ENCODE measurements at regions not wholly inside any gene's neighbourhood (a gene's known extent, or its start where the extent isn't known, plus 50 kb on each side); places are given as distances from the start of the nearest gene placed in this dataset.

DNA sequence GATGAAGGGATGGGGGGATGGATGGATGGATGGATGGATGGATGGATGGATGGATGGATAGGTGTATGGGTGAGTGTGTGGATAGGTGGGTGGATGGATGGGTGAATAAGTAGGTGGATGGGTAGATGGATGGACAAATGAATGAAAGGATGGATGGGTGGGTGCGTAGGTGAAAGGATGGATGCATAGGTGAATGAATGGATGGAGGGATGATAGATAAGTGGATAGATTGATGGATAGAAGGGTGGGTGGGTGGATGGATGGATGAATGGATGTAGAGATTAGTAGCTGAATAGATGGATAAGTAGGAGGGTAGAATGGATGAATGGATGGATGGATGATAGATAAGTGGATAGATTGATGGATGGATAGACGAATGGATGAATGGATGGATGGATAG is 152.7 kb downstream of the MN1 start:
- H3K79me1 ChIP-seq (ENCODE audit: low read depth, low read length), result no peaks in the 10 kb centered on the region
- no peak overlapping the region for H2BK20ac ChIP-seq (ENCODE audit: low read length)
- H3K18ac ChIP-seq (ENCODE audit: extremely low read depth, low read length), result no peak overlapping the region
- FAIRE-seq, result no peak
- H3K36me3 ChIP-seq (ENCODE audit: control insufficient read depth in 2 of 4, insufficient read depth in 4 of 4, low read length in 3 of 4), result no peaks in the 10 kb centered on the region
- no peak overlapping the region for H3K56ac ChIP-seq (replicated peaks; ENCODE audit: insufficient read length, low read depth, low read length)
- H3K27me3 ChIP-seq (replicated peaks in 1 of 4; ENCODE audit: control insufficient read depth in 3 of 4, extremely low read depth in 1 of 4, insufficient read depth in 3 of 4, low read length in 3 of 4), result peaks cover 0 to 5% (median 0%) of the 10 kb centered on the region in 4 experiments; a peak in 1 of 7 replicates
- TF ChIP-seq RAD21 (IDR thresholded peaks at IDR 0.05 in 1 of 2, conservative IDR thresholded peaks at IDR 0.05 in 1 of 2; ENCODE audit: low read depth in 2 of 2, low read length in 2 of 2) (no peak), TBP (IDR thresholded peaks at IDR 0.05; ENCODE audit: low read depth, low read length) (no peak), PHF8 (conservative IDR thresholded peaks at IDR 0.05; ENCODE audit: low read depth, low read length) (no peak), SIN3A (conservative IDR thresholded peaks at IDR 0.05 in 1 of 2, IDR thresholded peaks at IDR 0.05 in 1 of 2; ENCODE audit: low read depth in 1 of 2, low read length in 2 of 2) (no peak), SIRT6 (IDR thresholded peaks at IDR 0.05; ENCODE audit: low read length) (no peak), BACH1 (IDR thresholded peaks at IDR 0.05; ENCODE audit: low read length) (no peak), SP2 (IDR thresholded peaks at IDR 0.05; ENCODE audit: low read length) (no peak), POLR2AphosphoS5 (IDR thresholded peaks at IDR 0.05; ENCODE audit: low read depth, low read length) (no peak), NANOG (IDR thresholded peaks at IDR 0.05; ENCODE audit: insufficient read depth, low read depth, low read length, poor library complexity, severe bottlenecking) (no peak), JUND (IDR thresholded peaks at IDR 0.05; ENCODE audit: low read length) (no peak), KDM5A (IDR thresholded peaks at IDR 0.05; ENCODE audit: low read length) (no peak), GTF2F1 (IDR thresholded peaks at IDR 0.05; ENCODE audit: borderline replicate concordance, low read depth, low read length) (no peak), RBBP5 (IDR thresholded peaks at IDR 0.05; ENCODE audit: borderline replicate concordance, low read depth, low read length) (no peak)
- H3K79me2 ChIP-seq (ENCODE audit: control insufficient read depth in 1 of 2, insufficient read depth in 2 of 2, low read length in 2 of 2), result no peaks in the 10 kb centered on the region
- no peak overlapping the region for H2BK5ac ChIP-seq (ENCODE audit: low read depth, low read length)
- no peak overlapping the region for H3K9ac ChIP-seq (replicated peaks in 1 of 4; ENCODE audit: extremely low read depth in 1 of 4, low read depth in 3 of 4, low read length in 3 of 4)
- no peak overlapping the region for H4K5ac ChIP-seq (ENCODE audit: insufficient read length, low read depth, low read length)
- H3K23me2 ChIP-seq (ENCODE audit: low read depth, low read length), result peaks cover 7% of the 10 kb centered on the region; the same call in 1 of the 2 replicates
- H2BK15ac ChIP-seq (ENCODE audit: low read length), result no peak overlapping the region
- H2AFZ ChIP-seq (ENCODE audit: low read length), result no peak overlapping the region
- no peak overlapping the region for H3K4me2 ChIP-seq (ENCODE audit: insufficient read depth in 1 of 2, low read depth in 2 of 2, low read length in 2 of 2)
- no peak overlapping the region for H4K91ac ChIP-seq (replicated peaks; ENCODE audit: insufficient read length, low read length)
- WGBS, 2 experiments (ENCODE audit: extremely low coverage in 1 of 2, insufficient coverage in 1 of 2, insufficient read length in 1 of 2, insufficient replicate concordance in 2 of 2, low coverage in 1 of 2, low lambda C conversion rate in 2 of 2, missing lambda C conversion rate in 1 of 2), result 92 to 100% methylated on average over 1 to 2 of the region's 2 CpGs
- H4K20me1 ChIP-seq (replicated peaks in 1 of 2; ENCODE audit: control insufficient read depth in 1 of 2, insufficient read depth in 2 of 2, low read length in 2 of 2), result no peaks in the 10 kb centered on the region
- no peak overlapping the region for H2BK12ac ChIP-seq (ENCODE audit: low read depth, low read length)
- H2BK120ac ChIP-seq (replicated peaks; ENCODE audit: low read depth, low read length), result no peak overlapping the region
- no peak overlapping the region for H3K14ac ChIP-seq (ENCODE audit: insufficient read length)
- H2AK5ac ChIP-seq (ENCODE audit: low read depth, low read length), result no peak overlapping the region
- H3K4me1 ChIP-seq (replicated peaks in 1 of 4; ENCODE audit: control insufficient read depth in 3 of 4, insufficient read depth in 4 of 4, low read length in 3 of 4), result no peaks in the 10 kb centered on the region; a peak in 1 of 7 replicates
- H3K23ac ChIP-seq (ENCODE audit: insufficient read length), result no peak overlapping the region
- no peak for DNase-seq (ENCODE audit: low read depth in 1 of 2, low spot score in 2 of 2)
- ChIA-PET POLR2A (ENCODE audit: partially characterized antibody) (no interaction called here), CTCF (ENCODE audit: partially characterized antibody) (interaction anchor here (1.1 kb wide), 1 partner anchor 10 kb away, joined by 3 read pairs; no protein-coding TSS in a partner anchor)
- H3K27ac ChIP-seq (ENCODE audit: low read depth, low read length), result no peak overlapping the region
- no peaks in the 10 kb centered on the region for H3K9me3 ChIP-seq (ENCODE audit: insufficient read depth in 2 of 2, low read depth in 1 of 2, low read length in 1 of 2)
- H4K8ac ChIP-seq (ENCODE audit: extremely low read depth, insufficient read depth, low read length), result no peak overlapping the region
- H3K4ac ChIP-seq (replicated peaks; ENCODE audit: insufficient read length, low read depth, low read length), result no peak overlapping the region
- no peak overlapping the region for H3K4me3 ChIP-seq (ENCODE audit: extremely low read depth in 1 of 4, insufficient read depth in 2 of 4, low read depth in 3 of 4, low read length in 4 of 4)

All from H1 (cell line).